Anterior cingulate cortex (tissue), 58 donors: ENCODE measurements at regions not wholly inside any gene's neighbourhood (a gene's known extent, or its start where the extent isn't known, plus 50 kb on each side); places are given as distances from the start of the nearest gene placed in this dataset.
"Not testable (repeated sequence)": the region's sequence is repeated elsewhere in the genome, so short reads cannot be mapped to it uniquely, and the experiment has no call there.

Experiments
- DNase-seq, 58 donors: peaks; one replicate each; lab custom pipeline; 2025; lab: John Stamatoyannopoulos, UW

GRCh38 chrX:116873671-116874070 is 410.9 kb upstream of the CT83 start:
- DNase-seq = no peak

- no peak for DNase-seq
Observed at GRCh38 chrX:116872931-116873330, 410.2 kb upstream of the CT83 start.

- no peak for DNase-seq
Observed at GRCh38 chrX:116863029-116863428, 400.3 kb upstream of the CT83 start.

GRCh38 chrX:116862340-116862739 is 399.6 kb upstream of the CT83 start:
- DNase-seq = no peak

- DNase-seq = no peak
Observed at GRCh38 chrX:116841290-116841689, 378.5 kb upstream of the CT83 start.

GRCh38 chrX:116827063-116827462 is 364.3 kb upstream of the CT83 start:
- no peak for DNase-seq

GRCh38 chrX:116824785-116825184 is 362.0 kb upstream of the CT83 start:
- DNase-seq = no peak

GRCh38 chrX:116823677-116824076 is 360.9 kb upstream of the CT83 start:
- no peak for DNase-seq

GRCh38 chrX:116806288-116806802 is 343.6 kb upstream of the CT83 start:
- DNase-seq = no peak

- DNase-seq = no peak
Observed at GRCh38 chrX:116801943-116802342, 339.2 kb upstream of the CT83 start.

GRCh38 chrX:116781926-116782325 is 319.1 kb upstream of the CT83 start:
- DNase-seq = no peak

- DNase-seq = no peak
Observed at GRCh38 chrX:116757491-116757890, 294.7 kb upstream of the CT83 start.

GRCh38 chrX:116756958-116757357 is 294.2 kb upstream of the CT83 start:
- DNase-seq = no peak

GRCh38 chrX:116749943-116750342 is 287.2 kb upstream of the CT83 start:
- no peak for DNase-seq

GRCh38 chrX:116732214-116732613 is 269.4 kb upstream of the CT83 start:
- no peak for DNase-seq

GRCh38 chrX:116726806-116727205 is 264.0 kb upstream of the CT83 start:
- no peak for DNase-seq

- no peak for DNase-seq
Observed at GRCh38 chrX:116694046-116694445, 231.3 kb upstream of the CT83 start.

- DNase-seq = not testable (repeated sequence)
Observed at GRCh38 chrX:116679544-116679943, 216.8 kb upstream of the CT83 start.

GRCh38 chrX:116667346-116668134 is 204.8 kb upstream of the CT83 start:
- no peak for DNase-seq

- DNase-seq = no peak
Observed at GRCh38 chrX:116657071-116657470, 194.3 kb upstream of the CT83 start.

- no peak for DNase-seq
Observed at GRCh38 chrX:116628464-116628863, 165.7 kb upstream of the CT83 start.

- DNase-seq = no peak
Observed at GRCh38 chrX:116618546-116618945, 155.8 kb upstream of the CT83 start.

- DNase-seq = no peak
Observed at GRCh38 chrX:116607776-116608175, 145.0 kb upstream of the CT83 start.
